ENCODE measurements at regions not wholly inside any gene's neighbourhood (a gene's known extent, or its start where the extent isn't known, plus 50 kb on each side); places are given as distances from the start of the nearest gene placed in this dataset.

- ChIA-PET POLR2A (no interaction called here), CTCF (no interaction called here)
- ATAC-seq (no peak), DNase-seq (ENCODE audit: low read depth in 1 of 2, low spot score in 1 of 2) (no peak), FAIRE-seq (no peak)
- H3K4me2 ChIP-seq, result no peak overlapping the region
- no peaks in the 10 kb centered on the region for H3K4me1 ChIP-seq
- H3K4me3 ChIP-seq, result no peak overlapping the region
- WGBS (ENCODE audit: missing lambda C conversion rate), result 11% methylated on average over 1 of the region's 1 CpG
- no peak for TF ChIP-seq HOXA7 (CRISPR knock-in tag; IDR thresholded peaks at IDR 0.05)
- no peak for TF ChIP-seq HOXB13 (CRISPR knock-in tag; IDR thresholded peaks at IDR 0.05; ENCODE audit: low read depth)
- TF ChIP-seq TP53 (CRISPR knock-in tag; IDR thresholded peaks at IDR 0.05), result no peak
- no peak for TF ChIP-seq JUN (IDR thresholded peaks at IDR 0.05)
- TF ChIP-seq CEBPB (IDR thresholded peaks at IDR 0.05), result no peak
- TF ChIP-seq PHF8 (IDR thresholded peaks at IDR 0.05; ENCODE audit: borderline replicate concordance, low read depth), result no peak
- TF ChIP-seq NR3C1 (IDR thresholded peaks at IDR 0.05), result no peak
- TF ChIP-seq PBX3 (IDR thresholded peaks at IDR 0.05), result no peak
- no peak for TF ChIP-seq HMGXB4 (CRISPR knock-in tag; IDR thresholded peaks at IDR 0.05; ENCODE audit: borderline replicate concordance)
- no peak for TF ChIP-seq HEYL (CRISPR knock-in tag; IDR thresholded peaks at IDR 0.05)
- no peak for TF ChIP-seq KDM1A (IDR thresholded peaks at IDR 0.05; ENCODE audit: low read depth)
- TF ChIP-seq ESRRA (IDR thresholded peaks at IDR 0.05; ENCODE audit: borderline replicate concordance, low read length), result no peak
- no peak for TF ChIP-seq POLR2A (IDR thresholded peaks at IDR 0.05; ENCODE audit: low read length)
- no peaks in the 10 kb centered on the region for H3K9me3 ChIP-seq
- H3K27ac ChIP-seq, result no peak overlapping the region
Measured at GRCh38 chr4:159655547-159655946, 552.7 kb downstream of the RAPGEF2 start.

GRCh38 chr4:159669094-159669493, 566.2 kb downstream of the RAPGEF2 start:
- POLR2A ChIA-PET, result no interaction called here
- no peak for TF ChIP-seq BCL3 (IDR thresholded peaks at IDR 0.05)
- no peak for TF ChIP-seq EHF (CRISPR knock-in tag; IDR thresholded peaks at IDR 0.05)
- TF ChIP-seq NR3C1 (IDR thresholded peaks at IDR 0.05), result no peak
- no peak for TF ChIP-seq CHD4 (IDR thresholded peaks at IDR 0.05; ENCODE audit: borderline replicate concordance)

GRCh38 chr4:159673221-159673620, 570.3 kb downstream of the RAPGEF2 start:
- POLR2A ChIA-PET, result no interaction called here
- ATAC-seq, result no peak
- Histone ChIP-seq H3K4me3 (no peak overlapping the region), H3K27ac (no peak overlapping the region), H3K9me3 (no peaks in the 10 kb centered on the region), H3K4me2 (no peak overlapping the region), H3K4me1 (no peaks in the 10 kb centered on the region)
- WGBS (ENCODE audit: missing lambda C conversion rate), result 15% methylated on average over 2 of the region's 2 CpGs
- no peak for TF ChIP-seq MAZ (IDR thresholded peaks at IDR 0.05; ENCODE audit: borderline replicate concordance, low read depth, low read length)
- TF ChIP-seq POLR2AphosphoS2 (conservative IDR thresholded peaks at IDR 0.05; ENCODE audit: low read length), result no peak
- no peak for TF ChIP-seq POLR2A (IDR thresholded peaks at IDR 0.05; ENCODE audit: low read length)
- no peak for TF ChIP-seq MAFK (IDR thresholded peaks at IDR 0.05; ENCODE audit: partially characterized antibody)
- no peak for TF ChIP-seq PHF8 (IDR thresholded peaks at IDR 0.05; ENCODE audit: borderline replicate concordance, low read depth)
- no peak for TF ChIP-seq JUNB (IDR thresholded peaks at IDR 0.05)
- TF ChIP-seq TFCP2L1 (CRISPR knock-in tag; IDR thresholded peaks at IDR 0.05), result no peak
- no peak for TF ChIP-seq KDM5A (IDR thresholded peaks at IDR 0.05)
- no peak for TF ChIP-seq ELK1 (IDR thresholded peaks at IDR 0.05; ENCODE audit: low read depth, low read length)
- no peak for TF ChIP-seq CEBPB (IDR thresholded peaks at IDR 0.05)
- no peak for TF ChIP-seq KDM1A (IDR thresholded peaks at IDR 0.05; ENCODE audit: low read depth)
- TF ChIP-seq CBX2 (IDR thresholded peaks at IDR 0.05; ENCODE audit: borderline replicate concordance, low read depth), result no peak
- no peak for TF ChIP-seq RAD21 (conservative IDR thresholded peaks at IDR 0.05 in 1 of 2, IDR thresholded peaks at IDR 0.05 in 1 of 2)
- DNase-seq (ENCODE audit: low read depth in 1 of 2, low spot score in 1 of 2), result no peak
- CTCF ChIA-PET, result no interaction called here
- FAIRE-seq, result no peak

More at GRCh38 chr4:159669094-159669493, 566.2 kb downstream of the RAPGEF2 start:
- no peak for ATAC-seq
- no peak for DNase-seq (ENCODE audit: low read depth in 1 of 2, low spot score in 1 of 2)
- Histone ChIP-seq H3K4me2 (no peak overlapping the region), H3K9me3 (no peaks in the 10 kb centered on the region), H3K4me1 (no peaks in the 10 kb centered on the region), H3K27ac (no peak overlapping the region), H3K4me3 (no peak overlapping the region)
- WGBS (ENCODE audit: missing lambda C conversion rate), result 3% methylated on average over 4 of the region's 4 CpGs
- CTCF ChIA-PET, result no interaction called here
- no peak for FAIRE-seq
